A673 (cell line): ENCODE measurements at regions not wholly inside any gene's neighbourhood (a gene's known extent, or its start where the extent isn't known, plus 50 kb on each side); places are given as distances from the start of the nearest gene placed in this dataset.

Experiments used
- CTCF ChIP-seq: fragments of 300-800, 200-600 bp; sonication (generic); conservative IDR thresholded peaks from 2 replicates; pipeline ENCODE4 v1.5.1; 2017; ENCODE audit warnings: low read depth, mild to moderate bottlenecking, antibody characterized with exemption, low read length, moderate library complexity, mixed read lengths
- EZH2 ChIP-seq: fragments of 200-600 bp; sonication (generic); IDR thresholded peaks from 2 replicates; pipeline ENCODE4 v1.6.1; 2017; ENCODE audit warnings: borderline replicate concordance, low read depth, mild to moderate bottlenecking, mixed read lengths, antibody characterized with exemption, low read length; ENCODE audit not compliant: poor library complexity, severe bottlenecking

GRCh38 chrX:42602566-42602965 is 175.4 kb downstream of the PPP1R2C start:
- TF ChIP-seq CTCF (no peak), EZH2 (no peak)
